Peyer's patch (tissue), 4 donors: ENCODE measurements at regions not wholly inside any gene's neighbourhood (a gene's known extent, or its start where the extent isn't known, plus 50 kb on each side); places are given as distances from the start of the nearest gene placed in this dataset.

Experiments
- POLR2A ChIP-seq, 2 donors: fragments of 450-650 bp; IDR thresholded peaks; one replicate each; pipeline ENCODE4 v1.5.1; 2017; ENCODE audit warnings: antibody characterized with exemption in 2 of 2, mild to moderate bottlenecking in 2 of 2, moderate library complexity in 2 of 2
- TF ChIP-seq, protein P1 (sequence below), 6 experiments: fragments of 450-650 bp in 4 of 6; fragments of 200-600 bp in 2 of 6; sonication (generic) in 1 of 6; IDR thresholded peaks; one replicate each; pipeline ENCODE4 v1.5.1; 2017 to 2019; ENCODE audit warnings: antibody characterized with exemption in 6 of 6, mild to moderate bottlenecking in 3 of 6, moderate library complexity in 1 of 6

GRCh38 chr5:107301999-107302398 lies 368.7 kb downstream of the EFNA5 start:
- no peak for TF ChIP-seq POLR2A (IDR thresholded peaks at IDR 0.05)
- TF ChIP-seq, protein P1, sequence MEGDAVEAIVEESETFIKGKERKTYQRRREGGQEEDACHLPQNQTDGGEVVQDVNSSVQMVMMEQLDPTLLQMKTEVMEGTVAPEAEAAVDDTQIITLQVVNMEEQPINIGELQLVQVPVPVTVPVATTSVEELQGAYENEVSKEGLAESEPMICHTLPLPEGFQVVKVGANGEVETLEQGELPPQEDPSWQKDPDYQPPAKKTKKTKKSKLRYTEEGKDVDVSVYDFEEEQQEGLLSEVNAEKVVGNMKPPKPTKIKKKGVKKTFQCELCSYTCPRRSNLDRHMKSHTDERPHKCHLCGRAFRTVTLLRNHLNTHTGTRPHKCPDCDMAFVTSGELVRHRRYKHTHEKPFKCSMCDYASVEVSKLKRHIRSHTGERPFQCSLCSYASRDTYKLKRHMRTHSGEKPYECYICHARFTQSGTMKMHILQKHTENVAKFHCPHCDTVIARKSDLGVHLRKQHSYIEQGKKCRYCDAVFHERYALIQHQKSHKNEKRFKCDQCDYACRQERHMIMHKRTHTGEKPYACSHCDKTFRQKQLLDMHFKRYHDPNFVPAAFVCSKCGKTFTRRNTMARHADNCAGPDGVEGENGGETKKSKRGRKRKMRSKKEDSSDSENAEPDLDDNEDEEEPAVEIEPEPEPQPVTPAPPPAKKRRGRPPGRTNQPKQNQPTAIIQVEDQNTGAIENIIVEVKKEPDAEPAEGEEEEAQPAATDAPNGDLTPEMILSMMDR (IDR thresholded peaks at IDR 0.05) = no peak
